ENCODE measurements at regions not wholly inside any gene's neighbourhood (a gene's known extent, or its start where the extent isn't known, plus 50 kb on each side); places are given as distances from the start of the nearest gene placed in this dataset.

DNA sequence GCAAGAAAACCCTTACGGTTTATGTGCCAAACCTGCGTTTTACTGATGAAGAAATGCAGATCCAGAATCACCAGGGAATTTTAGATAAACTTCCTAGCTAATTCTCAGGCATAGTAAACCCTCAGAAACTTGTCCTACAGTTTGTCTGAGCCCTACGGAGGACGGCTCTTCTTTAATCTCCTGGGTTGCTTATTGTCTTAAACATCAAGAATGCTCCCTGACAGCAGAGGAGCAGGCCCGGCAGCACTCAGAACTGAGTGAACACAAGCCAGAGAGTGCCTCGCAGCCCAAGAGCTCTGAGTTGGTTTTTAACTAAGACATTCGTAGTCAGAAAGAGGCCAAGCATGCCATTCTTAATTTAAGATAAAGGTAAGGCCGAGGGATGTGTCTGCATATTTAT, 114.7 kb upstream of the ERCC6L2 start:
- Histone ChIP-seq H3T11ph (ENCODE audit: low read length) (no peak overlapping the region), H4K91ac (ENCODE audit: insufficient read length, low read depth, low read length) (no peak overlapping the region), H2BK20ac (ENCODE audit: low read depth, low read length, poor library complexity, severe bottlenecking) (no peak overlapping the region), H3K14ac (ENCODE audit: insufficient read depth, low read length) (no peak overlapping the region), H4K20me1 (ENCODE audit: control insufficient read depth, insufficient read depth, insufficient read length) (no peaks in the 10 kb centered on the region), H4K5ac (ENCODE audit: insufficient read length, low read depth, low read length) (no peak overlapping the region), H3K27ac (ENCODE audit: insufficient read length, low read depth, low read length) (no peak overlapping the region), H3K79me1 (ENCODE audit: insufficient read depth, low read depth, low read length, poor library complexity, severe bottlenecking) (no peaks in the 10 kb centered on the region), H3K56ac (ENCODE audit: insufficient read length, low read depth, low read length) (no peak overlapping the region), H2BK15ac (ENCODE audit: low read depth, low read length) (no peak overlapping the region), H2AFZ (ENCODE audit: low read length) (no peak overlapping the region), H3K18ac (ENCODE audit: insufficient read length, low read depth, low read length) (no peak overlapping the region), H3K4me1 (ENCODE audit: insufficient read depth, low read length) (peaks cover 3% of the 10 kb centered on the region; the same call in 1 of the 2 replicates), H2AK5ac (ENCODE audit: insufficient read length, low read length) (no peak overlapping the region), H3K23me2 (ENCODE audit: insufficient read length, low read depth, low read length, poor library complexity, severe bottlenecking) (no peaks in the 10 kb centered on the region), H3K27me3 (ENCODE audit: insufficient read depth, low read length) (no peaks in the 10 kb centered on the region), H3K9me3 (ENCODE audit: control insufficient read depth, low read depth, low read length) (no peaks in the 10 kb centered on the region), H2BK12ac (ENCODE audit: insufficient read length, low read depth, low read length) (no peak overlapping the region), H2BK5ac (ENCODE audit: insufficient read length, low read length) (no peak overlapping the region), H3K79me2 (ENCODE audit: insufficient read depth, low read length) (no peaks in the 10 kb centered on the region), H3K23ac (ENCODE audit: insufficient read length, low read depth, low read length) (no peak overlapping the region), H3K4ac (ENCODE audit: low read depth, low read length) (no peak overlapping the region), H3K9ac (ENCODE audit: extremely low read depth, insufficient read length, low read length) (no peak overlapping the region), H2BK120ac (ENCODE audit: low read depth, low read length, poor library complexity, severe bottlenecking) (no peak overlapping the region), H4K8ac (replicated peaks; ENCODE audit: insufficient read length, low read depth, low read length) (no peak overlapping the region), H3K4me2 (ENCODE audit: insufficient read depth, insufficient read length, low read length) (no peak overlapping the region)
- Mint-ChIP-seq H3K27me3 (ENCODE audit: low read depth) (peaks cover 13% of the 10 kb centered on the region), H3K4me3 (no peak overlapping the region), H3K4me1 (peaks cover 39 to 42% of the 10 kb centered on the region in 2 experiments), H3K36me3 (ENCODE audit: insufficient read depth in 1 of 3, low read depth in 3 of 3) (no peaks in the 10 kb centered on the region; a peak in 1 of 7 replicates), H3K9me3 (no peaks in the 10 kb centered on the region; a peak in 1 of 5 replicates), H3K27ac (no peak overlapping the region)
- TF ChIP-seq, protein P1, sequence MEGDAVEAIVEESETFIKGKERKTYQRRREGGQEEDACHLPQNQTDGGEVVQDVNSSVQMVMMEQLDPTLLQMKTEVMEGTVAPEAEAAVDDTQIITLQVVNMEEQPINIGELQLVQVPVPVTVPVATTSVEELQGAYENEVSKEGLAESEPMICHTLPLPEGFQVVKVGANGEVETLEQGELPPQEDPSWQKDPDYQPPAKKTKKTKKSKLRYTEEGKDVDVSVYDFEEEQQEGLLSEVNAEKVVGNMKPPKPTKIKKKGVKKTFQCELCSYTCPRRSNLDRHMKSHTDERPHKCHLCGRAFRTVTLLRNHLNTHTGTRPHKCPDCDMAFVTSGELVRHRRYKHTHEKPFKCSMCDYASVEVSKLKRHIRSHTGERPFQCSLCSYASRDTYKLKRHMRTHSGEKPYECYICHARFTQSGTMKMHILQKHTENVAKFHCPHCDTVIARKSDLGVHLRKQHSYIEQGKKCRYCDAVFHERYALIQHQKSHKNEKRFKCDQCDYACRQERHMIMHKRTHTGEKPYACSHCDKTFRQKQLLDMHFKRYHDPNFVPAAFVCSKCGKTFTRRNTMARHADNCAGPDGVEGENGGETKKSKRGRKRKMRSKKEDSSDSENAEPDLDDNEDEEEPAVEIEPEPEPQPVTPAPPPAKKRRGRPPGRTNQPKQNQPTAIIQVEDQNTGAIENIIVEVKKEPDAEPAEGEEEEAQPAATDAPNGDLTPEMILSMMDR (conservative IDR thresholded peaks at IDR 0.05), result no peak
- WGBS (ENCODE audit: extremely low coverage, insufficient read length, low lambda C conversion rate), result no CpG with 5 or more reads among the region's 8 CpGs
- DNase-seq, result no peak

Data from H9 (cell line).